ENCODE measurements at regions not wholly inside any gene's neighbourhood (a gene's known extent, or its start where the extent isn't known, plus 50 kb on each side); places are given as distances from the start of the nearest gene placed in this dataset.

GRCh38 chr5:28726815-28727214 is 1688.4 kb upstream of the CDH9 start:
- TF ChIP-seq, protein P1, sequence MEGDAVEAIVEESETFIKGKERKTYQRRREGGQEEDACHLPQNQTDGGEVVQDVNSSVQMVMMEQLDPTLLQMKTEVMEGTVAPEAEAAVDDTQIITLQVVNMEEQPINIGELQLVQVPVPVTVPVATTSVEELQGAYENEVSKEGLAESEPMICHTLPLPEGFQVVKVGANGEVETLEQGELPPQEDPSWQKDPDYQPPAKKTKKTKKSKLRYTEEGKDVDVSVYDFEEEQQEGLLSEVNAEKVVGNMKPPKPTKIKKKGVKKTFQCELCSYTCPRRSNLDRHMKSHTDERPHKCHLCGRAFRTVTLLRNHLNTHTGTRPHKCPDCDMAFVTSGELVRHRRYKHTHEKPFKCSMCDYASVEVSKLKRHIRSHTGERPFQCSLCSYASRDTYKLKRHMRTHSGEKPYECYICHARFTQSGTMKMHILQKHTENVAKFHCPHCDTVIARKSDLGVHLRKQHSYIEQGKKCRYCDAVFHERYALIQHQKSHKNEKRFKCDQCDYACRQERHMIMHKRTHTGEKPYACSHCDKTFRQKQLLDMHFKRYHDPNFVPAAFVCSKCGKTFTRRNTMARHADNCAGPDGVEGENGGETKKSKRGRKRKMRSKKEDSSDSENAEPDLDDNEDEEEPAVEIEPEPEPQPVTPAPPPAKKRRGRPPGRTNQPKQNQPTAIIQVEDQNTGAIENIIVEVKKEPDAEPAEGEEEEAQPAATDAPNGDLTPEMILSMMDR (IDR thresholded peaks at IDR 0.05; ENCODE audit: low read depth, low read length): no peak
- H3K4me3 ChIP-seq (ENCODE audit: low read depth, low read length): no peak overlapping the region

DNA sequence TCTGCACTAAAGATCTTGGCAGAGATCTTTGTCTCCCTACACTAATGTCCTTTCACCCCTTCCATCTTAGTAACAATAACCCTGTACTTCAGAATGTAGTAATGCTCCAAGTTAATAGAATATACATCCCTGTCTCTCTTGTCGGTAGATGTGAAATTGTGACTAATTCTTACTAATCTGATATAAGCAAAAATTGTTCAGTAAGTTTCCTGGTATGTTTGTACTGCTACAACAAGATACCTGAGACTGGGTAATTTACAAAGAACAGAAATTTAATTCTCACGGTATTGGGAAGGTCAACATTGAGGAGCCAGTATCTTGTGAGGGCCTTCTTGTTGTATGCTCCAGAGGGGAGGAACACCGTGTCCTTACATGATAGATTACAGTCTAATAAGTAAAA is 1686.6 kb upstream of the CDH9 start:
- TF ChIP-seq, protein P1 (IDR thresholded peaks at IDR 0.05; ENCODE audit: low read depth, low read length): no peak
- no peak overlapping the region for H3K4me3 ChIP-seq (ENCODE audit: low read depth, low read length)

DNA sequence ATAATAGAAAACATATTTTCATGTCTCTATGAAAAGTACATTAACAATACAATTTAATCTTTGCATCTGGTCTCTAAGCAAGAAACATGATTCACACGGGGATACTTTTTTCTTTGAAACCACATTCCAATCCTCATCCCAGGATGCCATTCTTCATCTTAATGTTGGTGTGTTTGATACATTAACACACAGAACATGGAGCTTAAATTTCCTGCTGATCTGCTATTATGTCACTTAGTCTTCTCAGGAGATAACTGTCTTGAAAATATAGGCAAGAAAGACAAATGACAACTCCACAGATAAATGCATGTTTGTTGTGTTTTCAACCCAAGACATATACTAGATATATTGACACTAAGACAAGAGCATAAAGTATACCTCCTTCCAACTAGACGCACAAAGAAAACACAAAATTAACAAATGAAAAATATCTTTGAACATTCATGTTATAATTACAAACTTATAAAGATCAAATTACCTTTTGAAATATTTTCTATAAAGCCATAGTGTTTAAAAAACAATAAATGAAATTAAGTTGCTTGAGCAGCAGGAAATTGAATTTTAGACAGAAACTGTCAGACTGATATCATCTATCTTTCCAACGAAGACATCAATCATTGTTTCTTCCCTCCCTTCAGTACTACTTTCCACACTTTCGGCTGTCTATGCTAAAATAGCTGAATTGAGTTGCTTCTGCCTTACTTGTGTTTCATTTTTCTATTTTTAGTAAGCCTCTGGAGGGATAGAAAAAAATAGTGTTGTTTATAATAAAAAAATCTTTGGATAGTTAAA is 1676.7 kb upstream of the CDH9 start:
- TF ChIP-seq, protein P1 (IDR thresholded peaks at IDR 0.05; ENCODE audit: low read depth, low read length): no peak
- no peak overlapping the region for H3K4me3 ChIP-seq (ENCODE audit: low read depth, low read length)

DNA sequence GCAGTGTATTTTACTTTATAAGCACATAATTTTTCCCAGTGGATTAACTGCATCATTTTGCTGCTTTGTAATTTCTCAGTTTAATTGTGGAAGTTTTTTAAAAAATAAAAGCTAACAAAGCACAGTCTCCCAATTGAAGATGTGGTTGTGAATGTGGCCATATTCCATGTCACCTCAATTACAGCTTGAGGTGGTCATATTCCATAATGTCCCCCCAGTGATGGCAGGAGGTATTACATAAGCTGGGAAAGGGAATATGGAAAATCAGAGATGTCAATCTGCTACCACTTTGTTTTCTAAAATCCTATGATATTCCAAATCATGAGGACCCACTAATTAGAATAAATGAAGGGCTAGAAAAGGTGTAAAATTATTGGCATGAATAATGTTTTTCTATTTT is 1672.0 kb upstream of the CDH9 start:
- TF ChIP-seq, protein P1 (IDR thresholded peaks at IDR 0.05; ENCODE audit: low read depth, low read length): no peak
- no peak overlapping the region for H3K4me3 ChIP-seq (ENCODE audit: low read depth, low read length)

- TF ChIP-seq, protein P1 (IDR thresholded peaks at IDR 0.05; ENCODE audit: low read depth, low read length): no peak
Observed at GRCh38 chr5:28708472-28708871, 1670.1 kb upstream of the CDH9 start.

DNA sequence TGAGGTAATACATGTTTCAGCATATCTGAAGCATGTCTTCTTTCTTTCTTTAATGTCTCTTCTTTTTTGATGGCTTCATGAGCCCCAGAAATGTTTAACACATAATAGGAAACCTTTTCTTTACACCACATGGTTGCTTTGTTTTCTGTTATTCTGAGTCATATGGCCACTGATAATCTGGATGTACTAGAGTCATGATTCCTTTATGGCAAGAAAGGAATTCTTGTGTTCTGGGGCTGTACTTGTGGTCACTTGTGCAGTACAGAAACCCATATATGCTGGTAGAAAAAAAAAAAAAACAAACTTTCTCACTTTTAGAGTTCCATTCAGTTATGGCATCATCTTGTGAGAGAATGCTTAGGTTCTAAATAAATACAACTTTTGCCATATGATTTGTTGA is 1669.3 kb upstream of the CDH9 start:
- no peak overlapping the region for H3K4me3 ChIP-seq (ENCODE audit: low read depth, low read length)
- TF ChIP-seq, protein P1 (IDR thresholded peaks at IDR 0.05; ENCODE audit: low read depth, low read length): no peak

More at GRCh38 chr5:28708472-28708871, 1670.1 kb upstream of the CDH9 start:
- H3K4me3 ChIP-seq (ENCODE audit: low read depth, low read length): no peak overlapping the region

DNA sequence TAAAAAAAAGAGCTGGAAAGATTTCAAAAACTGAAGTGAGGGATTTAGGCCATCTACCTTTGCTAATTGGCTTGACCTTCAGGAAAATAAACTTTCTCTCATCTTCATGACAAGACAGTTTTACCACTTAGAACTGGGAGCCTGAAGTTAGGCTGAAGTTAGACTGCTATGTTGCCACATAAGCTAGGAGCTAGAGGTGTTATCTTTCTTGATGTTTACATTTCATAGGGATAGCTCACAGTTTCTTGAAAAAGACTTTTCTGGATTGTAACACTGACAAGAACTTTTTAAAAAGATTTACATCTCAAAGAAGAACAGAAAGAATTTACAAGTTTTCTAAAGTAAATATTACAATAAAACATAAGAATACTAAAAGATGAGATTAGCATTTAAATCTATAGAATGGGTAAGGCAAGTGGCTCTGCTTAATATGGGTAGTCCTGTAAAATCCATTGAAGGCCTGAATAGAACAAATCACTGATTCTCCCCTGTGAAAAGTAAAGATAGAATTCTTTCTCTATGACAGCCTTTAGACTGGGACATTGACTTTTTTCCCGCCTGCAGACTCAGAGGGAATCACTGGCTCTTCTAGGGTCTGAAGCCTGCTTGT is 1665.4 kb upstream of the CDH9 start:
- no peak overlapping the region for H3K4me3 ChIP-seq (ENCODE audit: low read depth, low read length)
- TF ChIP-seq, protein P1 (IDR thresholded peaks at IDR 0.05; ENCODE audit: low read depth, low read length): no peak

All from WI38 (cell line).